ENCODE measurements at regions not wholly inside any gene's neighbourhood (a gene's known extent, or its start where the extent isn't known, plus 50 kb on each side); places are given as distances from the start of the nearest gene placed in this dataset.

DNA sequence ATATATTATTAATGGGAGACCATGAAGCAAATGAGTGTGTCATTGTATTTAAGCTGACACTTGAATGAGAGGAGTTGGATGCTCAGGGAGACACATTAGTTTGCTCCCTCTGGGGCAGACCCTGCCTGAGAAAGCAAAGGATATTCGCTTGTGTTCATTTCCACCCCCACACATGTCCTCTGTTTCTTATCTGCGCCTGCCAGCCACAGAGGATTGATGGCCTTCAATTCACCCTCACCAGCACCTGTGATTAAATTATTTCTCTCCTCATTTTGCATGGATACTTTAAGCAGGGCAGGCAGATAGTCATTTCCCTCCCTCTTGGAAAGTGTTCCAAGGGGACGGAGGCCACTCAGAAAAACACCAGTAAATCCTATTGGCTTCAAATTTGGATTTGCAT is 185.2 kb upstream of the GMDS start:
- Histone ChIP-seq H3K27me3 (ENCODE audit: control insufficient read depth, insufficient read depth, low read length) (no peaks in the 10 kb centered on the region), H3K4me3 (ENCODE audit: low read depth, low read length) (no peak overlapping the region), H3K36me3 (ENCODE audit: control insufficient read depth, insufficient read depth, low read length) (no peaks in the 10 kb centered on the region)
- TF ChIP-seq, protein P1, sequence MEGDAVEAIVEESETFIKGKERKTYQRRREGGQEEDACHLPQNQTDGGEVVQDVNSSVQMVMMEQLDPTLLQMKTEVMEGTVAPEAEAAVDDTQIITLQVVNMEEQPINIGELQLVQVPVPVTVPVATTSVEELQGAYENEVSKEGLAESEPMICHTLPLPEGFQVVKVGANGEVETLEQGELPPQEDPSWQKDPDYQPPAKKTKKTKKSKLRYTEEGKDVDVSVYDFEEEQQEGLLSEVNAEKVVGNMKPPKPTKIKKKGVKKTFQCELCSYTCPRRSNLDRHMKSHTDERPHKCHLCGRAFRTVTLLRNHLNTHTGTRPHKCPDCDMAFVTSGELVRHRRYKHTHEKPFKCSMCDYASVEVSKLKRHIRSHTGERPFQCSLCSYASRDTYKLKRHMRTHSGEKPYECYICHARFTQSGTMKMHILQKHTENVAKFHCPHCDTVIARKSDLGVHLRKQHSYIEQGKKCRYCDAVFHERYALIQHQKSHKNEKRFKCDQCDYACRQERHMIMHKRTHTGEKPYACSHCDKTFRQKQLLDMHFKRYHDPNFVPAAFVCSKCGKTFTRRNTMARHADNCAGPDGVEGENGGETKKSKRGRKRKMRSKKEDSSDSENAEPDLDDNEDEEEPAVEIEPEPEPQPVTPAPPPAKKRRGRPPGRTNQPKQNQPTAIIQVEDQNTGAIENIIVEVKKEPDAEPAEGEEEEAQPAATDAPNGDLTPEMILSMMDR (IDR thresholded peaks at IDR 0.05; ENCODE audit: insufficient read depth, low read length, severe bottlenecking) = no peak
- DNase-seq (ENCODE audit: low read depth) (no peak), FAIRE-seq (no peak)

DNA sequence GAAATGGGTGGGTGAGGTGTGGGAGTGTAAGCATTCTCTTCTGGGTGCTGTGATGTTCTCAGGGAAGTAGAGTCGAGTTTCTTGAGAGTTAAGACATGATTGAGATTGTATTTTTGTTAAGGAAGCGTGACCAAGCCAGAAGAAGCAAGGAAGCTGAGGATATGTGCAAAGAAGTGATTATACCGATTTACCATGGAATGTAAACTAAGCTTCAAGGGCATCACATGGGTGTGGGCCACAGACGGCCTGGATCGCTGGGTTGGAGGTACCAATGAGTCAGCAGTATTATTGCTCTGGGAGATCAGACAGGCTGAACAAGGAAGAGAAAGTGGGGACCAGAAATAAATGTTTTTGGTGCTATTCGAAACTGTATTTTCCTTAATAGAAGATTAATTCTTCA is 184.1 kb upstream of the GMDS start:
- Histone ChIP-seq H3K36me3 (ENCODE audit: control insufficient read depth, insufficient read depth, low read length) (no peaks in the 10 kb centered on the region), H3K4me3 (ENCODE audit: low read depth, low read length) (no peak overlapping the region), H3K27me3 (ENCODE audit: control insufficient read depth, insufficient read depth, low read length) (no peaks in the 10 kb centered on the region)
- DNase-seq (ENCODE audit: low read depth) (no peak), FAIRE-seq (peak; percentile 55)
- TF ChIP-seq, protein P1 (IDR thresholded peaks at IDR 0.05; ENCODE audit: insufficient read depth, low read length, severe bottlenecking) = no peak

DNA sequence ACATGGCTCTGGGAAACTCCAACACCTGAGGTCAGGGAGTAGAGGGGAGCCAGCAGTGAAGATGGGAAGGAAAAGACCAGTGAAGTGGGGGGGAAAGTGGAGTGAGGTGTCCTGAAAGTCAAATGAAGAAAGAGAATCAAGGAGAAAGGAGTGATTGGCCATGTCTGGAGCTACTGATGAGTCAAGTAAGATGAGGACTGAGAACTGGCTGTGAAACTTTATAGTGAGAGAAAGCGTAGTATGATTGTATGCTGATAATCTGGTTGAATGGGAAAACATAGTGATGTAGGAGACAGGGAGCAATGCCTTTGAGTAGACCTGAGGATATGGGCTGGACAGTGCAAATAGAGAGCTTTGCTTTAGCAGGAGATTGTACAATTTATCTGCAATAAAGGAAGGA is 183.6 kb upstream of the GMDS start:
- Histone ChIP-seq H3K36me3 (ENCODE audit: control insufficient read depth, insufficient read depth, low read length) (no peaks in the 10 kb centered on the region), H3K27me3 (ENCODE audit: control insufficient read depth, insufficient read depth, low read length) (no peaks in the 10 kb centered on the region), H3K4me3 (ENCODE audit: low read depth, low read length) (no peak overlapping the region)
- DNase-seq (ENCODE audit: low read depth) (no peak), FAIRE-seq (no peak)
- TF ChIP-seq, protein P1 (IDR thresholded peaks at IDR 0.05; ENCODE audit: insufficient read depth, low read length, severe bottlenecking) = no peak

DNA sequence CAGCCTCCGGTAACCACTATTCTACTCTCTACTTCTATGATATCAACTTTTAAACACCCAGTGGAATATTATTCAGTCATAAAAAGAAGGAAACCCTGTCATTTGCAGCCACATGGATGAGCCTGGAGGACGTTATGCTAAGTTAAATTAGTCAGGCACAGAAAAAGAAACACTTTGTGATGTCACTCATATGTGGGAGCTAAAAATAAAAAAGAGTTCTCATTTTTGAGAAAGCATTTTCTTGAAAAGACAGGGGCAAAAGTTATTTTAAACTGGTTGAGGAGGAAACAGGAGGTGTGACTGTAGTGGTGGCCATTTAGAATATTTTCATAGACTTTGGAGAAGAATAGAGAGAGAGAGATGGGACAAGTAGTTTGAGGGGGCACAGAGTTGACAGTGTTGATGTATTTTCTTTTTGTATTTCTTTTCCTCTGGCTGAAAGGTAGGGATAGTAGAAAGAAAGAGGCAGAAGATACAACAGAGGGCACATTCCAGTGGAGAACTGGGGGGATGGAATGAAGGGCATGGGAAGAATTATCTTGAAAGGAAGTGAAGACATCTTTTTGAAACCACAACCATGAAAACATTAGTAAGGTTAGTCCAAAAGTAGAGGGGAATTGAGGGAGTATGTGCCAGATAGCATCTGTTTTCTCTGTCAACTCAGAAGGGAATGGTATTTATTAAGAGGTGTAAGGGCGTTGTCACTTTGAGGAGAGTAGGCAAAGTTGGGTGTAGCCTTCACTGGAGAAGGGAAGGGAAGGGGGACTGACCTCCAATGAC is 181.3 kb upstream of the GMDS start:
- no peak for FAIRE-seq
- DNase-seq (ENCODE audit: low read depth) = no peak
- TF ChIP-seq, protein P1 (IDR thresholded peaks at IDR 0.05; ENCODE audit: insufficient read depth, low read length, severe bottlenecking) = no peak

DNA sequence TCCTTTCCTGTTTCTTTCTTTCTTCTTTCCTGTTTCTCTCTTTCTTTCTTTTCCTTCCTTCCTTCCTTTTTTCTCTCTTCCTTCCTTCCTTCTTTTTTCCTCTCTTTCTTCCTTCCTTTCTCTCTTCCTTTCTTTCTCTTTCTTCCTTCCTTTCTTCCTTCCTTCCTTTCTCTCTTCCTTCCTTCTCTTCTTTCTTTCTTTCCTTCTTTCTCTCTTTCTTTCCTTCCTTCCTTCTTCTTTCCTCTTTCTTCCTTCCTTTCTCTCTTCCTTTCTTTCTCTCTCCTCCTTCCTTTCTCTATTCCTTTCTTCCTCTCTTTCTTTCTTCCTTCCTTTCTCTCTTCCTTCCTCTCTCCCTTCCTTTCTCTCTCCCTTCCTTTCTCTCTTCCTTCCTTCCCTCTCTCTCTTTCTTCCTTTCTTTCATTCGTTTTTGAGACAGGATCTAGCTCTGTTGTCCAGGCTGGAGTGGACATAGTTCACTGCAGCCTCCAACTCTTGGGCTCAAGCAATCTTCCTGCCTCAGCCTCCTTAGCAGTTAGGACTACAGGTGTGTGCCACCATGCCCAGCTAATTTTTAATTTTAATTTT is 170.8 kb upstream of the GMDS start:
- TF ChIP-seq, protein P1 (IDR thresholded peaks at IDR 0.05; ENCODE audit: insufficient read depth, low read length, severe bottlenecking) = no peak
- Histone ChIP-seq H3K4me3 (ENCODE audit: low read depth, low read length) (no peak overlapping the region), H3K36me3 (ENCODE audit: control insufficient read depth, insufficient read depth, low read length) (no peaks in the 10 kb centered on the region), H3K27me3 (ENCODE audit: control insufficient read depth, insufficient read depth, low read length) (no peaks in the 10 kb centered on the region)
- FAIRE-seq = no peak
- no peak for DNase-seq (ENCODE audit: low read depth)

More for the DNA sequence above, 181.3 kb upstream of the GMDS start:
- Histone ChIP-seq H3K27me3 (ENCODE audit: control insufficient read depth, insufficient read depth, low read length) (no peaks in the 10 kb centered on the region), H3K4me3 (ENCODE audit: low read depth, low read length) (no peak overlapping the region), H3K36me3 (ENCODE audit: control insufficient read depth, insufficient read depth, low read length) (no peaks in the 10 kb centered on the region)
